GM23338 (cell line): ENCODE measurements at regions not wholly inside any gene's neighbourhood (a gene's known extent, or its start where the extent isn't known, plus 50 kb on each side); places are given as distances from the start of the nearest gene placed in this dataset.

ENCODE experiments used
- ATAC-seq: fragments of 200-7000 bp; cut with Tn5 transposase; 3 replicates; pipeline ENCODE4 v1.9.1; 2020
- DNase-seq: peaks from one replicate; pipeline ENCODE4 v3.0.0-alpha.2; 2015; ENCODE audit warnings: low spot score
- H2AFZ ChIP-seq: fragments of 200-600 bp; sonication (generic); 2 replicates; pipeline ENCODE4 v1.8.0; 2016; ENCODE audit warnings: antibody characterized with exemption, mild to moderate bottlenecking, moderate library complexity
- H3F3A ChIP-seq: fragments of 200-600 bp; sonication (generic); replicated peaks from 2 replicates; pipeline ENCODE4 v1.8.0; 2017; ENCODE audit warnings: antibody characterized with exemption, mixed run types, low read depth
- H3K27ac ChIP-seq: fragments of 200-600 bp; sonication (generic); 2 replicates; pipeline ENCODE4 v1.6.1; 2016; ENCODE audit warnings: low read depth
- H3K27me3 ChIP-seq: fragments of 200-600 bp; sonication (generic); 2 replicates; pipeline ENCODE4 v1.8.0; 2016; ENCODE audit warnings: mild to moderate bottlenecking, mixed run types, moderate library complexity; ENCODE audit not compliant: insufficient read depth
- H3K36me3 ChIP-seq: fragments of 200-600 bp; sonication (generic); 2 replicates; pipeline ENCODE4 v1.8.0; 2016; ENCODE audit warnings: mild to moderate bottlenecking; ENCODE audit not compliant: insufficient read depth
- H3K4me1 ChIP-seq: fragments of 200-600 bp; sonication (generic); 2 replicates; pipeline ENCODE4 v1.8.0; 2016; ENCODE audit warnings: mild to moderate bottlenecking, moderate library complexity; ENCODE audit not compliant: insufficient read depth
- H3K4me2 ChIP-seq: fragments of 200-600 bp; sonication (generic); 2 replicates; pipeline ENCODE4 v1.7.1; 2017; ENCODE audit warnings: mixed run types
- H3K4me3 ChIP-seq: fragments of 200-600 bp; sonication (generic); 2 replicates; pipeline ENCODE4 v1.6.1; 2016; ENCODE audit warnings: mixed run types
- H3K79me2 ChIP-seq: fragments of 200-600 bp; sonication (generic); replicated peaks from 2 replicates; pipeline ENCODE4 v1.8.0; 2017; ENCODE audit warnings: mild to moderate bottlenecking; ENCODE audit not compliant: insufficient read depth
- H3K9me2 ChIP-seq: fragments of 200-600 bp; sonication (generic); 2 replicates; pipeline ENCODE4 v1.8.0; 2017; ENCODE audit not compliant: insufficient read depth
- H4K20me1 ChIP-seq: fragments of 200-600 bp; sonication (generic); replicated peaks from 2 replicates; pipeline ENCODE4 v1.8.0; 2017; ENCODE audit warnings: mild to moderate bottlenecking; ENCODE audit not compliant: insufficient read depth
- H3K27ac Mint-ChIP-seq: 2 replicates; pipeline ENCODE4 v1.8.0; 2020; ENCODE audit warnings: inconsistent platforms, mild to moderate bottlenecking, moderate library complexity, mixed read lengths
- H3K27me3 Mint-ChIP-seq: 3 replicates; pipeline ENCODE4 v1.8.0; 2022; ENCODE audit warnings: low read depth, mild to moderate bottlenecking, moderate library complexity, mixed read lengths, inconsistent platforms; ENCODE audit not compliant: insufficient read depth, poor library complexity
- H3K36me3 Mint-ChIP-seq: 3 replicates; pipeline ENCODE4 v1.8.0; 2021; ENCODE audit warnings: low read depth, mild to moderate bottlenecking, inconsistent platforms, moderate library complexity, mixed read lengths
- H3K4me1 Mint-ChIP-seq: 3 replicates; pipeline ENCODE4 v1.8.0; 2020; ENCODE audit warnings: mild to moderate bottlenecking, inconsistent platforms, mixed read lengths
- H3K4me3 Mint-ChIP-seq: 3 replicates; pipeline ENCODE4 v1.8.0; 2021; ENCODE audit warnings: moderate library complexity, mild to moderate bottlenecking, inconsistent platforms, mixed read lengths
- H3K9me3 Mint-ChIP-seq: 3 replicates; pipeline ENCODE4 v1.8.0; 2020; ENCODE audit warnings: moderate library complexity, mild to moderate bottlenecking, inconsistent platforms, mixed read lengths
- CREB1 ChIP-seq: fragments of 250-450 bp; sonication (Bioruptor Pico); IDR thresholded peaks from 2 replicates; pipeline ENCODE4 v1.5.0; 2020; ENCODE audit warnings: low read depth, mild to moderate bottlenecking, moderate library complexity
- EZH2 ChIP-seq: fragments of 200-600 bp; sonication (generic); IDR thresholded peaks from one replicate; pipeline ENCODE4 v1.8.0; 2017; ENCODE audit warnings: antibody characterized with exemption, mild to moderate bottlenecking, low read depth; ENCODE audit not compliant: unreplicated experiment
- EZH2phosphoT487 ChIP-seq: fragments of 200-600 bp; sonication (generic); IDR thresholded peaks from one replicate; pipeline ENCODE4 v1.8.1; 2018; ENCODE audit warnings: antibody characterized with exemption; ENCODE audit not compliant: unreplicated experiment
- JUNB ChIP-seq: IDR thresholded peaks from one replicate; pipeline ENCODE4 v1.6.1; 2016; ENCODE audit warnings: antibody characterized with exemption; ENCODE audit not compliant: unreplicated experiment
- NANOG ChIP-seq: IDR thresholded peaks from 2 replicates; pipeline ENCODE4 v1.6.1; 2016; ENCODE audit warnings: antibody characterized with exemption, borderline replicate concordance
- POLR2AphosphoS5 ChIP-seq: IDR thresholded peaks from 2 replicates; pipeline ENCODE4 v1.6.1; 2016; ENCODE audit warnings: antibody characterized with exemption, low read depth
- STAT1 ChIP-seq: IDR thresholded peaks from one replicate; pipeline ENCODE4 v1.6.1; 2016; ENCODE audit warnings: antibody characterized with exemption; ENCODE audit not compliant: unreplicated experiment
- ZNF114 ChIP-seq: fragments of 250-450 bp; sonication (Bioruptor Pico); IDR thresholded peaks from 2 replicates; pipeline ENCODE4 v1.5.0; 2020; ENCODE audit warnings: mild to moderate bottlenecking, moderate library complexity
- ZNF331 ChIP-seq: fragments of 250-450 bp; sonication (Bioruptor Pico); IDR thresholded peaks from 2 replicates; pipeline ENCODE4 v1.5.0; 2020; ENCODE audit warnings: low read depth, mild to moderate bottlenecking, moderate library complexity
- TF ChIP-seq, protein P1 (sequence below): IDR thresholded peaks from 2 replicates; pipeline ENCODE4 v1.6.1; 2016; ENCODE audit warnings: antibody characterized with exemption
- TF ChIP-seq, protein P2 (sequence below), 2 experiments: fragments of 200-600 bp in 1 of 2; sonication (generic) in 1 of 2; conservative IDR thresholded peaks; 2 replicates each; pipeline versions ENCODE4 v1.5.1 to v1.6.1; 2016 to 2017; ENCODE audit warnings: antibody characterized with exemption in 2 of 2, low read depth in 2 of 2, mild to moderate bottlenecking in 2 of 2, moderate library complexity in 1 of 2
- TF ChIP-seq, protein P3 (sequence below): IDR thresholded peaks from one replicate; pipeline ENCODE4 v1.6.1; 2018; ENCODE audit warnings: antibody characterized with exemption; ENCODE audit not compliant: unreplicated experiment
- TF ChIP-seq, protein P4 (sequence below): fragments of 250-450 bp; sonication (Bioruptor Pico); IDR thresholded peaks from 2 replicates; pipeline ENCODE4 v1.5.0; 2020; ENCODE audit warnings: mild to moderate bottlenecking, moderate library complexity

DNA sequence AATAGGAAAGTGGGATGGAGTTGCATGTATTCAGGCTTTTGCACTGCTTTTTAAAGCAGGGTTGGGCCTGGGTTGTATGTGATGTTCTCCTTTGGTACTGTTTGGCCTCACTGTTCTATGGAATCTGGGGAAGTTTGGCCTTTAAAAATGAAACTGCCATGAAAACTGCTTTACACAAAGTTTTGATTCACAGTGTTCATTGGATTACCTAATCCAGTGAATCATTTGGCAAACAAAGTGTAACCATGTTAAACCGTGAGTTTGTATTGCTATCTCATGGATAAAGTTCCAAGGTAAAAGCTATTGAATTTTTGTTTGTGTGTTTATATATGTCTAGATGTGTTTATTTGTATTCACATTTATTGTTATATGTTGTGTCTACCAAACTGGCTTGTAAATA, 1658.6 kb downstream of the OLFM4 start:
- Histone ChIP-seq H3K27me3 (no peaks in the 10 kb centered on the region), H3K4me2 (no peak overlapping the region), H3K4me3 (no peak overlapping the region), H3K27ac (no peak overlapping the region), H4K20me1 (no peaks in the 10 kb centered on the region), H3F3A (no peaks in the 10 kb centered on the region), H3K4me1 (no peaks in the 10 kb centered on the region), H3K79me2 (no peaks in the 10 kb centered on the region), H3K9me2 (0 out of 2 replicates have a peak, but pooled peaks cover 4% of the 10 kb centered on the region), H3K36me3 (0 out of 2 replicates have a peak, but pooled peaks cover 3% of the 10 kb centered on the region), H2AFZ (no peak overlapping the region)
- TF ChIP-seq, protein P1, sequence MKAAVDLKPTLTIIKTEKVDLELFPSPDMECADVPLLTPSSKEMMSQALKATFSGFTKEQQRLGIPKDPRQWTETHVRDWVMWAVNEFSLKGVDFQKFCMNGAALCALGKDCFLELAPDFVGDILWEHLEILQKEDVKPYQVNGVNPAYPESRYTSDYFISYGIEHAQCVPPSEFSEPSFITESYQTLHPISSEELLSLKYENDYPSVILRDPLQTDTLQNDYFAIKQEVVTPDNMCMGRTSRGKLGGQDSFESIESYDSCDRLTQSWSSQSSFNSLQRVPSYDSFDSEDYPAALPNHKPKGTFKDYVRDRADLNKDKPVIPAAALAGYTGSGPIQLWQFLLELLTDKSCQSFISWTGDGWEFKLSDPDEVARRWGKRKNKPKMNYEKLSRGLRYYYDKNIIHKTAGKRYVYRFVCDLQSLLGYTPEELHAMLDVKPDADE = no peak
- TF ChIP-seq, protein P2, sequence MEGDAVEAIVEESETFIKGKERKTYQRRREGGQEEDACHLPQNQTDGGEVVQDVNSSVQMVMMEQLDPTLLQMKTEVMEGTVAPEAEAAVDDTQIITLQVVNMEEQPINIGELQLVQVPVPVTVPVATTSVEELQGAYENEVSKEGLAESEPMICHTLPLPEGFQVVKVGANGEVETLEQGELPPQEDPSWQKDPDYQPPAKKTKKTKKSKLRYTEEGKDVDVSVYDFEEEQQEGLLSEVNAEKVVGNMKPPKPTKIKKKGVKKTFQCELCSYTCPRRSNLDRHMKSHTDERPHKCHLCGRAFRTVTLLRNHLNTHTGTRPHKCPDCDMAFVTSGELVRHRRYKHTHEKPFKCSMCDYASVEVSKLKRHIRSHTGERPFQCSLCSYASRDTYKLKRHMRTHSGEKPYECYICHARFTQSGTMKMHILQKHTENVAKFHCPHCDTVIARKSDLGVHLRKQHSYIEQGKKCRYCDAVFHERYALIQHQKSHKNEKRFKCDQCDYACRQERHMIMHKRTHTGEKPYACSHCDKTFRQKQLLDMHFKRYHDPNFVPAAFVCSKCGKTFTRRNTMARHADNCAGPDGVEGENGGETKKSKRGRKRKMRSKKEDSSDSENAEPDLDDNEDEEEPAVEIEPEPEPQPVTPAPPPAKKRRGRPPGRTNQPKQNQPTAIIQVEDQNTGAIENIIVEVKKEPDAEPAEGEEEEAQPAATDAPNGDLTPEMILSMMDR (conservative IDR thresholded peaks at IDR 0.05; ENCODE audit: low read depth in 2 of 2) = no peak
- no peak for TF ChIP-seq EZH2
- no peak for TF ChIP-seq JUNB
- TF ChIP-seq, protein P3, sequence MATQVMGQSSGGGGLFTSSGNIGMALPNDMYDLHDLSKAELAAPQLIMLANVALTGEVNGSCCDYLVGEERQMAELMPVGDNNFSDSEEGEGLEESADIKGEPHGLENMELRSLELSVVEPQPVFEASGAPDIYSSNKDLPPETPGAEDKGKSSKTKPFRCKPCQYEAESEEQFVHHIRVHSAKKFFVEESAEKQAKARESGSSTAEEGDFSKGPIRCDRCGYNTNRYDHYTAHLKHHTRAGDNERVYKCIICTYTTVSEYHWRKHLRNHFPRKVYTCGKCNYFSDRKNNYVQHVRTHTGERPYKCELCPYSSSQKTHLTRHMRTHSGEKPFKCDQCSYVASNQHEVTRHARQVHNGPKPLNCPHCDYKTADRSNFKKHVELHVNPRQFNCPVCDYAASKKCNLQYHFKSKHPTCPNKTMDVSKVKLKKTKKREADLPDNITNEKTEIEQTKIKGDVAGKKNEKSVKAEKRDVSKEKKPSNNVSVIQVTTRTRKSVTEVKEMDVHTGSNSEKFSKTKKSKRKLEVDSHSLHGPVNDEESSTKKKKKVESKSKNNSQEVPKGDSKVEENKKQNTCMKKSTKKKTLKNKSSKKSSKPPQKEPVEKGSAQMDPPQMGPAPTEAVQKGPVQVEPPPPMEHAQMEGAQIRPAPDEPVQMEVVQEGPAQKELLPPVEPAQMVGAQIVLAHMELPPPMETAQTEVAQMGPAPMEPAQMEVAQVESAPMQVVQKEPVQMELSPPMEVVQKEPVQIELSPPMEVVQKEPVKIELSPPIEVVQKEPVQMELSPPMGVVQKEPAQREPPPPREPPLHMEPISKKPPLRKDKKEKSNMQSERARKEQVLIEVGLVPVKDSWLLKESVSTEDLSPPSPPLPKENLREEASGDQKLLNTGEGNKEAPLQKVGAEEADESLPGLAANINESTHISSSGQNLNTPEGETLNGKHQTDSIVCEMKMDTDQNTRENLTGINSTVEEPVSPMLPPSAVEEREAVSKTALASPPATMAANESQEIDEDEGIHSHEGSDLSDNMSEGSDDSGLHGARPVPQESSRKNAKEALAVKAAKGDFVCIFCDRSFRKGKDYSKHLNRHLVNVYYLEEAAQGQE = no peak
- no peak for TF ChIP-seq ZNF331
- TF ChIP-seq ZNF114 (CRISPR knock-in tag) = no peak
- TF ChIP-seq, protein P4, sequence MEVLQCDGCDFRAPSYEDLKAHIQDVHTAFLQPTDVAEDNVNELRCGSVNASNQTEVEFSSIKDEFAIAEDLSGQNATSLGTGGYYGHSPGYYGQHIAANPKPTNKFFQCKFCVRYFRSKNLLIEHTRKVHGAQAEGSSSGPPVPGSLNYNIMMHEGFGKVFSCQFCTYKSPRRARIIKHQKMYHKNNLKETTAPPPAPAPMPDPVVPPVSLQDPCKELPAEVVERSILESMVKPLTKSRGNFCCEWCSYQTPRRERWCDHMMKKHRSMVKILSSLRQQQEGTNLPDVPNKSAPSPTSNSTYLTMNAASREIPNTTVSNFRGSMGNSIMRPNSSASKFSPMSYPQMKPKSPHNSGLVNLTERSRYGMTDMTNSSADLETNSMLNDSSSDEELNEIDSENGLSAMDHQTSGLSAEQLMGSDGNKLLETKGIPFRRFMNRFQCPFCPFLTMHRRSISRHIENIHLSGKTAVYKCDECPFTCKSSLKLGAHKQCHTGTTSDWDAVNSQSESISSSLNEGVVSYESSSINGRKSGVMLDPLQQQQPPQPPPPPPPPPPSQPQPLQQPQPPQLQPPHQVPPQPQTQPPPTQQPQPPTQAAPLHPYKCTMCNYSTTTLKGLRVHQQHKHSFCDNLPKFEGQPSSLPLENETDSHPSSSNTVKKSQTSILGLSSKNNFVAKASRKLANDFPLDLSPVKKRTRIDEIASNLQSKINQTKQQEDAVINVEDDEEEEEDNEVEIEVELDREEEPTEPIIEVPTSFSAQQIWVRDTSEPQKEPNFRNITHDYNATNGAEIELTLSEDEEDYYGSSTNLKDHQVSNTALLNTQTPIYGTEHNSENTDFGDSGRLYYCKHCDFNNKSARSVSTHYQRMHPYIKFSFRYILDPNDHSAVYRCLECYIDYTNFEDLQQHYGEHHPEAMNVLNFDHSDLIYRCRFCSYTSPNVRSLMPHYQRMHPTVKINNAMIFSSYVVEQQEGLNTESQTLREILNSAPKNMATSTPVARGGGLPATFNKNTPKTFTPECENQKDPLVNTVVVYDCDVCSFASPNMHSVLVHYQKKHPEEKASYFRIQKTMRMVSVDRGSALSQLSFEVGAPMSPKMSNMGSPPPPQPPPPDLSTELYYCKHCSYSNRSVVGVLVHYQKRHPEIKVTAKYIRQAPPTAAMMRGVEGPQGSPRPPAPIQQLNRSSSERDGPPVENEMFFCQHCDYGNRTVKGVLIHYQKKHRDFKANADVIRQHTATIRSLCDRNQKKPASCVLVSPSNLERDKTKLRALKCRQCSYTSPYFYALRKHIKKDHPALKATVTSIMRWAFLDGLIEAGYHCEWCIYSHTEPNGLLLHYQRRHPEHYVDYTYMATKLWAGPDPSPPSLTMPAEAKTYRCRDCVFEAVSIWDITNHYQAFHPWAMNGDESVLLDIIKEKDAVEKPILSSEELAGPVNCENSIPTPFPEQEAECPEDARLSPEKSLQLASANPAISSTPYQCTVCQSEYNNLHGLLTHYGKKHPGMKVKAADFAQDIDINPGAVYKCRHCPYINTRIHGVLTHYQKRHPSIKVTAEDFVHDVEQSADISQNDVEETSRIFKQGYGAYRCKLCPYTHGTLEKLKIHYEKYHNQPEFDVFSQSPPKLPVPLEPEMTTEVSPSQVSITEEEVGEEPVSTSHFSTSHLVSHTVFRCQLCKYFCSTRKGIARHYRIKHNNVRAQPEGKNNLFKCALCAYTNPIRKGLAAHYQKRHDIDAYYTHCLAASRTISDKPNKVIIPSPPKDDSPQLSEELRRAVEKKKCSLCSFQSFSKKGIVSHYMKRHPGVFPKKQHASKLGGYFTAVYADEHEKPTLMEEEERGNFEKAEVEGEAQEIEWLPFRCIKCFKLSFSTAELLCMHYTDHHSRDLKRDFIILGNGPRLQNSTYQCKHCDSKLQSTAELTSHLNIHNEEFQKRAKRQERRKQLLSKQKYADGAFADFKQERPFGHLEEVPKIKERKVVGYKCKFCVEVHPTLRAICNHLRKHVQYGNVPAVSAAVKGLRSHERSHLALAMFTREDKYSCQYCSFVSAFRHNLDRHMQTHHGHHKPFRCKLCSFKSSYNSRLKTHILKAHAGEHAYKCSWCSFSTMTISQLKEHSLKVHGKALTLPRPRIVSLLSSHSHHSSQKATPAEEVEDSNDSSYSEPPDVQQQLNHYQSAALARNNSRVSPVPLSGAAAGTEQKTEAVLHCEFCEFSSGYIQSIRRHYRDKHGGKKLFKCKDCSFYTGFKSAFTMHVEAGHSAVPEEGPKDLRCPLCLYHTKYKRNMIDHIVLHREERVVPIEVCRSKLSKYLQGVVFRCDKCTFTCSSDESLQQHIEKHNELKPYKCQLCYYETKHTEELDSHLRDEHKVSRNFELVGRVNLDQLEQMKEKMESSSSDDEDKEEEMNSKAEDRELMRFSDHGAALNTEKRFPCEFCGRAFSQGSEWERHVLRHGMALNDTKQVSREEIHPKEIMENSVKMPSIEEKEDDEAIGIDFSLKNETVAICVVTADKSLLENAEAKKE (CRISPR knock-in tag) = no peak
- TF ChIP-seq CREB1 (CRISPR knock-in tag) = no peak
- no peak for TF ChIP-seq STAT1
- no peak for TF ChIP-seq POLR2AphosphoS5
- no peak for TF ChIP-seq EZH2phosphoT487
- no peak for TF ChIP-seq NANOG
- Mint-ChIP-seq H3K9me3 (peaks cover 23% of the 10 kb centered on the region), H3K36me3 (peaks cover 19% of the 10 kb centered on the region; the same call in 2 of the 3 replicates), H3K4me3 (no peak overlapping the region), H3K27ac (no peak overlapping the region), H3K27me3 (no peaks in the 10 kb centered on the region), H3K4me1 (no peaks in the 10 kb centered on the region)
- DNase-seq = no peak
- no peak for ATAC-seq
